ENCODE measurements at regions not wholly inside any gene's neighbourhood (a gene's known extent, or its start where the extent isn't known, plus 50 kb on each side); places are given as distances from the start of the nearest gene placed in this dataset.

- no peak for TF ChIP-seq CBFB (CRISPR knock-in tag; IDR thresholded peaks at IDR 0.05; ENCODE audit: low read depth)
- no peak for TF ChIP-seq CTCF (IDR thresholded peaks at IDR 0.05)
- no peak for TF ChIP-seq ATF2 (CRISPR knock-in tag; IDR thresholded peaks at IDR 0.05; ENCODE audit: borderline replicate concordance, low read depth)
- TF ChIP-seq ZBTB43 (CRISPR knock-in tag; IDR thresholded peaks at IDR 0.05): no peak
- TF ChIP-seq ARID4B (CRISPR knock-in tag; IDR thresholded peaks at IDR 0.05; ENCODE audit: borderline replicate concordance): no peak
Observed at GRCh38 chr1:234542211-234542850, 63.4 kb upstream of the TARBP1 start.
